Kidney (tissue), 13 donors: ENCODE measurements at regions not wholly inside any gene's neighbourhood (a gene's known extent, or its start where the extent isn't known, plus 50 kb on each side); places are given as distances from the start of the nearest gene placed in this dataset.
A peak's percentile ranks its signal among the peaks of the same experiment; 100 is the strongest.

Source experiments
- DNase-seq, 5 donors: peaks; one replicate each; pipeline ENCODE4 v3.0.0-alpha.2; 2013 to 2020
- FAIRE-seq: peaks from 2 replicates; lab custom pipeline; 2012; peaks lifted over from hg19 to GRCh38; lab: Jason Lieb, UNC
- H3K27ac ChIP-seq, 2 donors: one replicate each; pipeline ENCODE4 v1.7.0; 2013; ENCODE audit warnings: low read depth in 2 of 2, low read length in 2 of 2, inconsistent platforms in 1 of 2
- H3K27me3 ChIP-seq: one replicate; pipeline ENCODE4 v1.7.1; 2013; ENCODE audit warnings: low read length, inconsistent platforms; ENCODE audit not compliant: control insufficient read depth, insufficient read depth
- H3K36me3 ChIP-seq, 3 donors: one replicate each; pipeline versions ENCODE4 v1.7.0 to v1.7.1; 2013; ENCODE audit warnings: low read length in 3 of 3, control low read depth in 1 of 3, inconsistent platforms in 1 of 3; ENCODE audit not compliant: insufficient read depth in 3 of 3, control insufficient read depth in 2 of 3
- H3K4me1 ChIP-seq, 3 donors: one replicate each; pipeline versions ENCODE4 v1.7.0 to v1.7.1; 2013; ENCODE audit warnings: low read length in 3 of 3, inconsistent platforms in 1 of 3, low read depth in 1 of 3; ENCODE audit not compliant: control insufficient read depth in 2 of 3, insufficient read depth in 2 of 3
- H3K4me3 ChIP-seq, 3 donors: one replicate each; pipeline versions ENCODE4 v1.7.0 to v1.8.1; 2013; ENCODE audit warnings: low read length in 3 of 3, control low read depth in 1 of 3, inconsistent platforms in 1 of 3
- H3K9ac ChIP-seq, 3 donors: one replicate each; pipeline versions ENCODE4 v1.7.0 to v1.7.1; 2013; ENCODE audit warnings: low read length in 3 of 3, control low read depth in 1 of 3, inconsistent platforms in 1 of 3
- H3K9me3 ChIP-seq, 3 donors: one replicate each; pipeline versions ENCODE4 v1.7.0 to v1.7.1; 2013; ENCODE audit warnings: low read length in 3 of 3, control low read depth in 1 of 3, inconsistent platforms in 1 of 3; ENCODE audit not compliant: control insufficient read depth in 2 of 3, insufficient read depth in 1 of 3
- CTCF ChIP-seq: IDR thresholded peaks from 3 replicates; pipeline ENCODE4 v1.5.1; 2012; ENCODE audit warnings: mild to moderate bottlenecking, moderate library complexity, borderline replicate concordance; ENCODE audit not compliant: insufficient read depth; ENCODE audit errors: extremely low read depth
- intact Hi-C: fragments of 100-400 bp; cut with DNase I; formaldehyde crosslinking; loops from one replicate; pipeline ENCODE4 v1.11.1; 2022
- donor health status: control.
- donor health status: control.
- donor health status: control.
- donor health status: control.
- donor health status: control.
- donor health status: DM: yes; HTN: yes; CAD: no.
- donor health status: Normal renal cell carcinoma (clear cell type).

- intact Hi-C loops, result no loop called here
- H3K27ac ChIP-seq, result no peak overlapping the region
- no peak for DNase-seq
- H3K4me3 ChIP-seq, result no peak overlapping the region
- H3K27me3 ChIP-seq, result no peaks in the 10 kb centered on the region
- no peak for FAIRE-seq
- no peak overlapping the region for H3K9ac ChIP-seq
- no peaks in the 10 kb centered on the region for H3K9me3 ChIP-seq
- H3K4me1 ChIP-seq, result no peaks in the 10 kb centered on the region
- TF ChIP-seq CTCF, result no peak
- H3K36me3 ChIP-seq, result no peaks in the 10 kb centered on the region
Observed at GRCh38 chr6:4352731-4353130, 217.4 kb upstream of the ECI2 start.

- Histone ChIP-seq H3K9me3 (no peaks in the 10 kb centered on the region), H3K9ac (no peak overlapping the region), H3K27ac (peak overlapping the region in 1 of 2 donors; percentile 63), H3K4me3 (no peak overlapping the region), H3K4me1 (no peaks in the 10 kb centered on the region), H3K27me3 (no peaks in the 10 kb centered on the region), H3K36me3 (no peaks in the 10 kb centered on the region)
- FAIRE-seq (no peak), DNase-seq (no peak)
- TF ChIP-seq CTCF, result no peak
- intact Hi-C loops, result no loop called here
Observed at GRCh38 chr6:4352322-4352669, 216.9 kb upstream of the ECI2 start.

DNA sequence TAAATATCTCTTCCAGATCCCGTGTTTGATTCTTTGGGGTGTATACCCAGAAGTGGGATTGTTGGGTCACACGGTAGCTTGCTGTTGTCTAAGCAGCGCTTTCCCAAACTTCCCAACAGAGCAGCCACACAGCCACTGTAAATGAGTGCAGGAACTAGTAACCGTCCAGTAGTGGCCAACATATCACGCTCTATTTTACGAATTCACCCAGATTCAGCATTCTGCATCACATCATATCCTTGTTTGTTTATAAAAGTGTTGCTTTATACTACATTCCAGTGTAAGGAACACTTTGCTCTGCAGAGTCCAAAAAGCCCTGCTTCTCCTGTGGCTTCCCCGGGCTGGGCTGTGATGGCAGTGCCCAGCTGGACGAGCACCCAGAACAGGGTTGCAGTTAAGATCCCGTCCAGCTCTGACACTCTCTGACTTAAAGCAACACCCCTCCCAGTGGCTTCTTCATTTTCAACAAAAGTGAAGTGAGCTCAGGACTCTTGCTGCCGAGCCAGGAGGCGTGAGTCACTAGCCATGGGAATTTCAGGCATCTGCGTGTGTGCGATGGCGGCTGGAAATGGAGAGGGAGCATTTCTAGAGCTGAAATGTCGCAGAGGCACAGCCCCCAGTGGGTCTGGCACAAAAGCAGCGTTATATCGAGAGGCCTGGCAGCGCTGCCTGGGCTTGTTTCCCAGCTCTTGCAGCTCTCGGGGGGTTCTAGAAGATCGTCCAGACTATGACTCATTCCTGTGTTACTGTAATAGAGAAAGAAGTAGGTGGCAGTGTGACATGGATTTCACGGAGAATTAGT is 216.3 kb upstream of the ECI2 start:
- TF ChIP-seq CTCF, result no peak
- FAIRE-seq (no peak), DNase-seq (peak in 1 of 5 donors; percentile 82)
- H3K9ac ChIP-seq, result peak overlapping the region in 1 of 3 donors; percentile 22
- H3K9me3 ChIP-seq, result no peaks in the 10 kb centered on the region
- no peaks in the 10 kb centered on the region for H3K27me3 ChIP-seq
- H3K36me3 ChIP-seq, result no peaks in the 10 kb centered on the region
- H3K4me3 ChIP-seq, result no peak overlapping the region
- intact Hi-C loops, result no loop called here
- peak overlapping the region in 1 of 2 donors; percentile 63 for H3K27ac ChIP-seq
- H3K4me1 ChIP-seq, result no peaks in the 10 kb centered on the region
